GM10248 (cell line): ENCODE measurements at regions not wholly inside any gene's neighbourhood (a gene's known extent, or its start where the extent isn't known, plus 50 kb on each side); places are given as distances from the start of the nearest gene placed in this dataset.

ENCODE experiments used
- CTCF ChIA-PET: fragments of 300-600 bp; sonication (Branson Sonifier 250); formaldehyde crosslinking; extraction: SDS; loops from one replicate; lab custom pipeline; 2021; ENCODE audit warnings: antibody characterized with exemption; lab: Yijun Ruan, JAX
- POLR2A ChIA-PET: fragments of 350-650 bp; sonication (Branson Sonifier 250); formaldehyde crosslinking; extraction: SDS; loops from one replicate; lab custom pipeline; 2020; ENCODE audit warnings: antibody characterized with exemption; lab: Yijun Ruan, JAX
- DNase-seq: peaks from one replicate; pipeline ENCODE4 v3.0.0; 2012; ENCODE audit errors: extremely low spot score
- CTCF ChIP-seq: IDR thresholded peaks from 2 replicates; pipeline ENCODE4 v1.5.1; 2012; ENCODE audit warnings: mild to moderate bottlenecking, low read depth; ENCODE audit errors: extremely low read depth, missing control alignments, control extremely low read depth

DNA sequence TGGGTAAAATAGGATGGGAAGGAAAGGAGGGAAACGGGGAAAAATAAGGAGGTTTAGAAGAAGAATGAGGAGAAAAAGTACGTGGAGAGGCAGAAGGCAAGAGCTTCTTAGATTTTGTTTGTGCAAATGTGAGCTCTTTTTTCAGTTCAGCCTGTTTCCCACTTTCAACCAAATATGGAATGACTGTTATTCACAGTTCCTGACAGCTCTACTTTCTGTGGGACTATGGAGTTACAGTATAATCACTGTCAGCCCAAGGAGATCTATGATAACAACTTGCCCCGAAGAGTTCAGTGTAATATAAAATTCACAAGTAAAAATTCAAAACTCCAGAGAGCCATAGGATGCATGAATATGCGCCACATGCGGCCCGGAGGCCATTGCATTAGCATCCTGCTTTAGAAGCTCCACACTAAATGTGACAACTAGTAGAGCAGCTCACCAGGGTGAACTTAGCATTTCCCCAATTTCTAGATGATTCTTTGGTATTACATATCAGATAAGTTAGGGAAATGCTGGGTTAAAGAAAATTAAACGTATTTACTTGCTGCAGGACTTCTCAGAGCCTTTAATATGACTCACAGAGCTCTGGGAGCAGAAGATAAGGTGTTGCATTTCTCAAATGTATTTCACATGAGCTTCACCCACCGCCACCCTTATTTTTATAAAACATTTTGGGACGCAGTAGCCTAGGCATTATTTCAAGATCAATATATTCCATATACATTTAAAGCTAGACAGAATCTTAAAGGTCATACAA, 234.6 kb downstream of the EBLN2 start:
- DNase-seq: no peak
- ChIA-PET CTCF (interaction anchor here (1.5 kb wide), 1 partner anchor 11 kb away, joined by 3 read pairs; no protein-coding TSS in a partner anchor), POLR2A (no interaction called here)
- TF ChIP-seq CTCF: no peak

DNA sequence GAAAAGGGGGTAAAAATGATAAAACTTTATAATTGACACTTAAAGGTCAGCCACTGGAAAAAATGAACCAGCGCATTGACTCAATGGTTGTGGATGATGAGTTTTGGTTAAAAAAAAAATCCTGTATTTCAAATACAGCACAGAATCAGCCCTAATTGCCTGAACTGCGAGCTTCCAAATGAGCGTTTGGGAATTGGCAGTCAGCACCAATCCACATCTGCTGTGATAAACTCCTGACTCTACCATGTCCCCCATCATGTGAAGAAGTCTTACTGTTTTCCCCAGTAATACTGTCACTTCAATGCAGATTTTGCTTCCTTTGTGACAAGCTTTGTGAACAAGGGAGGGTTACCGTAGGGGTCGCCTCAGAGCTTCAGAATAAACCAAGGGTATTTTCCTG, 235.4 kb downstream of the EBLN2 start:
- no peak for DNase-seq
- ChIA-PET POLR2A (no interaction called here), CTCF (interaction anchor here (1.5 kb wide), 1 partner anchor 12 kb away, joined by 3 read pairs; no protein-coding TSS in a partner anchor)
- no peak for TF ChIP-seq CTCF

DNA sequence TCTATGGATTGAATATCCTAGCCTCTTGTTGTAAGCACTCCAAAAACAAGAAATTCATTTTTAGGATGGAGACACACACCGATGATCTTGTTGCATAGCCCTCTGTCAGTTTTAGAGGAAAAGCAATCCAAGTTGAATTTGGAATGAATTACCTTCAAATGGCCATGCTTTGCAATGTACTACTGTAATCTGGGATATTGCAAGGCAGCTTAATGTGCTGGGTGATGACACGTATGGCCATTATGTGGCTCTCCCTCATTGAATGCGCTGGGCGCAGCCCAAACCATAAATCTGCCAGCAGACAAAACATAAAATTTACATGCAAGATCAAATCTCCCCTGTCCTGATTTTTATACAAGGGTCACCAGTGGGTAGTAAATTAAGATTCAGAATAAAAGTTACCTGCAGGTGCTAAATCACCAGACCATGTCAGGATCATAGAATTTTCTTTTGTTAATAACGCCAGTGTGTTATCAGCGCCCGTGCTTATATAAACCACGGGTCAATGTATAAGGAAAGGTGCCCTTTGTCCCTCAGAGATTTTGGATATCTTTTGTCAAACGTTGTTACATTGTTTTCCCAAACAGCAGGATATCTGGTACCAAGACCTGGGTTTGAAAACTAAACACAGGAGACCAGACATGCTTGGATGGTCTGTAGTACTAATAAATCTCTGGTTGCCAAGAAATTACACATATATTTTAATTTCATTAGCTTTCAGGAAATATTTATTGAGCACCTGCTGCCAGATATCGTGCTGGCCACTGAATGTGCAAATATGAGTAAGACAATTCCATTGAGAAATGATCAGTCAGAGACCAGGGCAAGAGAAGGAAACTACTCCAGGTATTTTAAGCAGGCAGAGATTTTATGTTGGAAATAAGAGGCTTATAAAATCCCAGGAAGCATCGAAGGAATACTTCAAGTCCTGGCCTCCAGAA, 237.1 kb downstream of the EBLN2 start:
- ChIA-PET CTCF (no interaction called here), POLR2A (no interaction called here)
- no peak for TF ChIP-seq CTCF
- no peak for DNase-seq

- ChIA-PET CTCF (no interaction called here), POLR2A (no interaction called here)
- no peak for DNase-seq
- TF ChIP-seq CTCF: no peak
Observed at GRCh38 chr3:73299184-73299691, 237.8 kb downstream of the EBLN2 start.

GRCh38 chr3:73314151-73314951, 252.9 kb downstream of the EBLN2 start:
- no peak for DNase-seq
- ChIA-PET CTCF (no interaction called here), POLR2A (no interaction called here)
- no peak for TF ChIP-seq CTCF
